Keratinocyte (primary cell): ENCODE measurements at regions not wholly inside any gene's neighbourhood (a gene's known extent, or its start where the extent isn't known, plus 50 kb on each side); places are given as distances from the start of the nearest gene placed in this dataset.

ENCODE experiments used
- EZH2 ChIP-seq: IDR thresholded peaks from one replicate; pipeline ENCODE4 v1.6.1; 2012; ENCODE audit warnings: inconsistent platforms, mild to moderate bottlenecking, low read length, moderate library complexity
- TF ChIP-seq, protein P1 (sequence below), 3 experiments: IDR thresholded peaks in 1 of 3; conservative IDR thresholded peaks in 1 of 3; optimal IDR thresholded peaks in 1 of 3; 2 replicates in 2 of 3; 3 replicates in 1 of 3; pipeline versions ENCODE3 to v1.5.1; 2011; ENCODE audit warnings: low read length in 3 of 3, mild to moderate bottlenecking in 3 of 3, moderate library complexity in 2 of 3, control low read depth in 1 of 3, inconsistent platforms in 1 of 3; ENCODE audit not compliant: insufficient read depth in 2 of 3; ENCODE audit errors: extremely low read depth in 1 of 3

DNA sequence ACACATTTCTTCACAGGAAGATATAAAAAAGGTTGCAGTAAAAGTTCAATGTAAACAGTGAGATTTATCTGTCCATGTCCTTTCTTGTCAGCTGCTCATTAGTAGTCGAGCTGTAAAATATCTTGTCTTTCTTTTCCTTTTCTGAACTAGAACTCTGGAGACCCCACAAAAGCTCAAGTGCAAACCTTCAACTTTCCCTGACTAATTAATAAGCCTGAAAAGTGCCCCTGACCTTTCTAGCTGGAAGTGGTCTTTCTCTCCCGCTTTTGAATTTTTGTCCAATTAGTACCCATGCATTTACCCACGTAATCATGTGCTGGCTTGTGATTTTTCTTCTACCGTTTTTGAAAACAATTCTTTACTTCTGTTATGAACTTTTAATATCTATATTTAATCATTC, 63.6 kb upstream of the EHBP1 start:
- TF ChIP-seq, protein P1, sequence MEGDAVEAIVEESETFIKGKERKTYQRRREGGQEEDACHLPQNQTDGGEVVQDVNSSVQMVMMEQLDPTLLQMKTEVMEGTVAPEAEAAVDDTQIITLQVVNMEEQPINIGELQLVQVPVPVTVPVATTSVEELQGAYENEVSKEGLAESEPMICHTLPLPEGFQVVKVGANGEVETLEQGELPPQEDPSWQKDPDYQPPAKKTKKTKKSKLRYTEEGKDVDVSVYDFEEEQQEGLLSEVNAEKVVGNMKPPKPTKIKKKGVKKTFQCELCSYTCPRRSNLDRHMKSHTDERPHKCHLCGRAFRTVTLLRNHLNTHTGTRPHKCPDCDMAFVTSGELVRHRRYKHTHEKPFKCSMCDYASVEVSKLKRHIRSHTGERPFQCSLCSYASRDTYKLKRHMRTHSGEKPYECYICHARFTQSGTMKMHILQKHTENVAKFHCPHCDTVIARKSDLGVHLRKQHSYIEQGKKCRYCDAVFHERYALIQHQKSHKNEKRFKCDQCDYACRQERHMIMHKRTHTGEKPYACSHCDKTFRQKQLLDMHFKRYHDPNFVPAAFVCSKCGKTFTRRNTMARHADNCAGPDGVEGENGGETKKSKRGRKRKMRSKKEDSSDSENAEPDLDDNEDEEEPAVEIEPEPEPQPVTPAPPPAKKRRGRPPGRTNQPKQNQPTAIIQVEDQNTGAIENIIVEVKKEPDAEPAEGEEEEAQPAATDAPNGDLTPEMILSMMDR (optimal IDR thresholded peaks at IDR 0.05 in 1 of 3, IDR thresholded peaks at IDR 0.05 in 1 of 3, conservative IDR thresholded peaks at IDR 0.05 in 1 of 3; ENCODE audit: extremely low read depth in 1 of 3, insufficient read depth in 2 of 3, low read length in 3 of 3): no peak
- no peak for TF ChIP-seq EZH2
